NT2/D1 (cell line): ENCODE measurements at regions not wholly inside any gene's neighbourhood (a gene's known extent, or its start where the extent isn't known, plus 50 kb on each side); places are given as distances from the start of the nearest gene placed in this dataset.

Experiments used
- YY1 ChIP-seq: IDR thresholded peaks from 2 replicates; pipeline ENCODE4 v1.6.1; 2011; ENCODE audit not compliant: insufficient read length, insufficient read depth
- ZNF274 ChIP-seq: IDR thresholded peaks from 2 replicates; pipeline ENCODE4 v1.6.1; 2011; ENCODE audit warnings: mild to moderate bottlenecking, low read depth, low read length

GRCh38 chr13:30134578-30134977 is 172.8 kb downstream of the KATNAL1 start:
- TF ChIP-seq YY1 = no peak
- no peak for TF ChIP-seq ZNF274
